ENCODE measurements at regions not wholly inside any gene's neighbourhood (a gene's known extent, or its start where the extent isn't known, plus 50 kb on each side); places are given as distances from the start of the nearest gene placed in this dataset.

DNA sequence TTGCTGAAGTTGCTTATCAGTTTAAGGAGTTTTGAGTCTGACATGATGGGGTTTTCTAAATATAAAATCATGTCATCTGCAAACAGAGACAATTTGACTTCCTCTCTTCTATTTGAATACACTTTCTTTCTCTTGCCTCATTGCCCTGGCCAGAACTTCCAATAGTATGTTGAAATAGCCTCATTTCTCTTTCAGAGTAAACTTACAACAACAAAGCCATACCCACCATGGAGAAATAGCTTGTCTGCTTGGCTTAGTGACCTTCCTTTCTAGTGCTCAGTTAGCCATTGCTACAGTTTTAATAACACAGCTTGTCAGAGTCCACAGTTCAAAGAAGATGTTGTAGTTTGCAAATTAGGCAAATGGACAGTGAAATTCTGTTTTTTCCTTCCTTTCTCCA lies 228.0 kb downstream of the ETAA1 start:
- DNase-seq: no peak

DNA sequence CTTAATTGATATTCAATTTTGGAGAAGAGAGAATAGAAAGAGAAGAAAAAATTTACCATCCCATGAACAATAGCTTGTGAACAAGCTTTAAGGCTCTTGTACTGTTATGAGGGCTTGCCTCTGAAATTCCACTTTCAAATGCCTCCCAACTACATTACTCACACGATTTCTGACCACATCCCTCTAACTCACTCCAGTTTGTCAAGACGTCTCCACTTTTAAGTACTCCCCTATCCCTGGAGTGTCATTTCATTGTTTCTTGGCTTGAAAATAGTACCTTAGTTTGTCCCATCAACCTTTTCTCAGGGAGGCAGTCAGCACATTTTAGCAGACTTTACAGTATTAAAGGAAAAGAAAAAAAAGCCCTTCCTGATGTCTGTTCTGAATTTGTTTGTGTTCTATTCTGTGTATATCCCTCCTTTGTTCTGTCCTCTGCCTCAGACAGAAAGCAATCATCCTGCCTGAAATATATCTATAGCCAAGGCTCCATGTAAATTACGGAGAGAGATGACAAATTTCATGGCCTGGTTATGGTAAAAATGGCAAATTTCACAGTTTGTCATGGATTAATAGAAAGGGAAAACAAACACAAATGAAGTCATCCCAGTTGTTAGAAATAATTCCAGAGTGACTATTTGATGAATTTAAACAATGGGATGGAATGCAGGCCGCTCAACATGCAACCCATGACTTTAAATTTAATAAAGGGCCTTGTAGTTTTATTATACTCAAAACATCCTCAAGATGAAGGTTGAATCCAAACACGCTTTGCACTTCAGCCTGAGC lies 228.8 kb downstream of the ETAA1 start:
- DNase-seq: no peak

DNA sequence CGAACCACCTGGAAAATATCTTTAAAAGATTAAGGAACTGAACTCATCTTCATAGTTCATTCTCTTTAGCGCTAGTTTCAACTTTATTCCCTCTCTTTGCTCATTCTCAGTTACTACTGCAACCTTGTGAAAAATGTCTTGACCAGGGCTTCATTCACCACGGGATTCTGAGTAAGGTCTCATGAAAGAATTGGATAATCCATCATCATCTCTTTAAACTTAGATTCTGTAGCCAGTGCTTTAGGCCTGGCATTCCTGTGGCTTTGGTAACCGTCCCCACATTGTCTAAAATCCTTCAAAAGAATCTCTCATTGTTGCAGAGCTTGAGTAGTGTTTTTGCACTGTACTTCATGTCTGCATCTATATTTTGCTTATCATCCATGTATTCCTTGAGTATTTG lies 229.5 kb downstream of the ETAA1 start:
- DNase-seq: no peak

DNA sequence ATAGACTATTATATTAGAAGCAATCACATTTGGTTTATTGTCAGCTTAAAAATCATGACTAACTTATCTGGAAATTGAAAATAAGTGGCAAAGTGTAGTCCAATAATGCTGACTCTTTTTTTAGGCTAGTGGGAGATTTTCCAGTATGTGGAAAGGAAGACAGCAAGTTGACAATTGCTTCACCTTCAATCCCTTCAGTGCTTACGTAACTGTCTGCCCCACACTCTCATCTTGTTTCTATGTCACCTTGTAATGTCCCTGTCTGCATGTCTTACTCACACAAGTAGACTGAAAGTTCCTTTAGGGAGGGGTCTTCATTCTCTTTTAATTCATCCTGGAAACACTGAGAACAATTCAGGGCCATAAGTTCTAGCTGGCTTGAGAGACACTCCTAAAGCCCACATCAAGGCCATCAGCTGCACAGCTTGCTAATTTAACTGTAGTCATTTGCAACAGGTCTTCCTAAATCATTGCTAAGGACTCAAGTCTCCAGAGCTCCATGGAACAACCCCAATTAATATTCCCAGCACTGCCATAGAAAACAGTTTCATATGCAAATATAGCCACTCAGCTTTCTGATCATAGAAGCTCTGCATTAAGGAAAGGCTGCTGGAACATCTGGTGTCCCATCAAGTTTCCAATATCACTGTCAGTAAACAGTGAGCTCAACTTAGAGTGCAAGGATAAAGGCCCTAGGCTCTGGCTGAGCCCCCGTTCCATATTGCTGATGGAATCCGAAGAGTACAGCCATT lies 230.5 kb downstream of the ETAA1 start:
- no peak for DNase-seq

DNA sequence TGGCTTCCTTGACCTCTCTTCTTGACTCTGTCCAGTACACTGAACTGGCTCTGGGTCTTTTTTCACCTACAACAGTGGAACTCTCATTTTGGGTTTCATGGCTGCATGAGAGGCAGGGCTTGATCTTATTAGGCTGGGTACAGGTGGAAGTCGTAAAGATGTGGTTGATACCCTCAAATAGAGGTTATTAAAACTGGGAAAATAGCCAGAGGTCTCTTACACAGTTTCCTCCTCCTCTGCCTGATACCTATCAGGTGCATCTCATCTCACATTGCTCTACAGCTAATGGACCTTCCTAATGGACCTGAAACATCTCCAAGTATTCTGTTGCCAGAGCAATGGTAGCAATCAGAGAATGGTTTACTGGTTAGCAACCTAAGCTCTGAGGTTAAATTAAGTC lies 231.8 kb downstream of the ETAA1 start:
- DNase-seq: no peak

DNA sequence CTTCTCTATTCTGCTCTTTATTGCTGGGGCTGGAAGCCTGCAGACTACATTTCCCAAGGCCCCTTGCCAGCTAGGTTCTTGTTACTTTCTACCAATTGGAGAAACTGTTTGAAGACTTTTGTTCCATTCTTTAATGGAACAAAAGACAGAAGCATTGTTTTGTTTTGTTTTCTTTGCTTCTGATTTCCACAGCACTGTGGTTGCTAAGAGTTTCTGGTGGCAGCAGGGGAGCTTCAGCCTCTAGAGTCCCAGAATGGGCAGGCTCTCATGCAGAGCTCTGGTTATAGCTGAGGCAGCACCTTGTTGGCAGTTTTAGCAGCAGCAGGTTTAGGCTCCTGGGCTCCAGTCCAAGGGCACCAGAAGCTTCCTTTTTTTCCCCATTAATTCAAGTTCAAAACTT lies 234.3 kb downstream of the ETAA1 start:
- DNase-seq: no peak

DNA sequence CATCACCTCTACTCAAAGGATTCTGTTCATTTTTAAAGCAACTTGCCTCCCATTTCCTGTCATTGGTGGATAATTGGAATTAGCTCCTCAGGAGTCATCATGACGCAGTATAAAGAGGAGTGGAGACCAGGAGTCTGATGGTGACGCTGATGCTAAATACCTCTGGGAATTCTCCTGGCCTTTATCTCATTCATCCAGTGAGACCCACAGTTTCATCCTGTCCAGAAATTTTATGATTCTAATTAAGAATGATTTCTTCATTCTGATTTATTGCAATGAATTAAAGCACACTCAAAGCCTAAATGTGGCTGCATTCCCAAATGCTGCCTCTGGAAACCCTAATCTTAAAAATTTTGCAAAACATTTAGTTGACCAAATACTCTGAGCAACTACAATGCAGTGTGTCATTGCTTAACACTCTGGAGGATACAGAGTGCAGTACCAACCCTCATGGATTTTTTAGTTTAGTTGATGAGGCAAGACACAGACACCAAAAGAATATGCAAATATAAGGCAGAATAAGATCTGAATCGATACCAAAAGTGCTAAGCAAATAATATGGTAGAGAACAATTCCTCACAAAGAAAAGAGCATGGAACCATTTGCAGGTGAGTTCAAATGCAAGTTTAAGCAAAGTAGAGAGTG lies 236.2 kb downstream of the ETAA1 start:
- DNase-seq: no peak

DNA sequence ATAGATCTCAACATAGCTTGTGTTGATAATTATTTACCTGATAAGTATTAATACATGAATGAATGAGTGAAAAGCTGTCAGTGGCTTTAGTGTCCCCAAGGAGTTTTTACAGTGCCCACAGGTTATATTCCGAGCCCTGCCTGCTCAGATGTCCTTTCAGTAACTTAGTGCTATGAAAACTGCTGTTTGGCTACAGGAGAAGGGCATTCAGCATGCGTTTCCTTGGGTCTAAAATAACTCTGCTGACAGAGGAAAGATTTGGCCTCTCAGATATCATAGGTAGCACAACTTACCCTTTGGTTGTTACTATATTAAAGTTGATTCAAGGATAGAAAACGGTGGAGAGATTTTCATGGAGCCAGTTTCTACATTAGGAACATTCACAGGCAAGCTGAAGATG lies 241.0 kb downstream of the ETAA1 start:
- DNase-seq: no peak

DNA sequence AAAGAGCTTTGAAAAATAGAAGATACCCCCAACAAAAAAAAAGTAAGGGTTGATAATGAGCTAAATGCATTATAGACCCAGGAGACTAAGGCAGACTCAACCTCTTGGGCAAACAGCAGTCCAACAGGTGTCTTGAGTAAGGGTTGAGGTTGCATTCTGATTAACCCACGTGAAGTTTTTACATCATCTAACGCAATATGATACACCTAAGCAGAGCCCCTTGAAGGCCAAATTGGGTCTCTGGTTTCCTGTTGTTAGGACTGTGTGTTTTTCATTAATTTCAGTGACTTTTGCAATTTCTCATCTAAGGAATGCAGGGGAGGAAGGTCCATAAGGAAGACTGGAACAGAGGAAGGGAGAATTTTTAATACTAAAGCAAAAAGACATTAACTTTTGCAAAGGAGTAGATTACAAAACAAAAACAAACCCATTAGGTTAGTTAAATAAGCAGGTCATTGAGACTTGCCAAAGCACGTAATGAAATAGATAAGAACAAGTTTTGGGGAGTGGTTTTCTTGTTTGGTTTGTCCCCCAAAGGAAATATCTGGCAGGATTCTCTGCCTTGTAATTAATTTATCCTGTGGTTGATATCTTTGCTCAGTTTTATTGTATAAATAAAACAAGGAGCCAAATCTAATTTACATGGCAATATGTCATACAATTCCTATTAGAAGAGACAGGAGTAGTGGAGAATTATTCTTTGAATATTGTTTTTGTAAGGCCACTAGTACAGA lies 244.3 kb downstream of the ETAA1 start:
- DNase-seq: no peak

DNA sequence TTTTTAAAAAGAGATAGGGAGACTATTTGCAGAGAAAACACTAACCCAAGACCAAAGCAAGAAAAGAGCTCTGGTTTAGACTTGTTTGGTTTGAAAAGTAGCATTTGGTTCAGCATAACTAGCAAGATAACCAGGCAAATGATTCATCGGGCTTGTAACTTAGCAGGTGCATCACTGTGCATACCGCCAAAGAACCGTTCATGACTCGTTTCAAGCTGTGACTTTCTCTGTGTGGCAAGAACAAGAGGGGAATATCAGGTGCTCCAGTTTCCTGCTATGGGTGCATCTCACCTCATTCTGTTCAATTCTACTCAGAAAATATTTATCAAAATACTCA lies 244.9 kb downstream of the ETAA1 start:
- DNase-seq: no peak

DNA sequence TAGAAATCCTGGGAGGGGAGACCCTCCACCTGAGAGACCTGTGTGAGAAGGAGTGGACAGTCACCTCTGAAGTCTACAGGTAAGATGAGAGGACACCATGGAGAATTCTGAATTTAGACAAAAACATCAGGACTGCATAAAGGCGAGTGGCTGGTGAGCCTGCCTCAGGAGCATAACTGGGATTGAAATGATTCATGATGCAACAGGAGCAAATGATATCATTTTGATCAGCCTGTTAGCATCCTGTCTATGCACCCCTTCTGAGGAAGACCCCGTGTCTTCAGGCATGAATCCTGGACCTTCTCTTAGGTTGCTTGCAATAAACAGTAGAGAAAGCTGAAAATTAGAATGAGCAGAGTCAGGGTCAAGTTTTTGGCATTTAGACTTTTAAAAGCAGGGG lies 245.8 kb downstream of the ETAA1 start:
- no peak for DNase-seq

DNA sequence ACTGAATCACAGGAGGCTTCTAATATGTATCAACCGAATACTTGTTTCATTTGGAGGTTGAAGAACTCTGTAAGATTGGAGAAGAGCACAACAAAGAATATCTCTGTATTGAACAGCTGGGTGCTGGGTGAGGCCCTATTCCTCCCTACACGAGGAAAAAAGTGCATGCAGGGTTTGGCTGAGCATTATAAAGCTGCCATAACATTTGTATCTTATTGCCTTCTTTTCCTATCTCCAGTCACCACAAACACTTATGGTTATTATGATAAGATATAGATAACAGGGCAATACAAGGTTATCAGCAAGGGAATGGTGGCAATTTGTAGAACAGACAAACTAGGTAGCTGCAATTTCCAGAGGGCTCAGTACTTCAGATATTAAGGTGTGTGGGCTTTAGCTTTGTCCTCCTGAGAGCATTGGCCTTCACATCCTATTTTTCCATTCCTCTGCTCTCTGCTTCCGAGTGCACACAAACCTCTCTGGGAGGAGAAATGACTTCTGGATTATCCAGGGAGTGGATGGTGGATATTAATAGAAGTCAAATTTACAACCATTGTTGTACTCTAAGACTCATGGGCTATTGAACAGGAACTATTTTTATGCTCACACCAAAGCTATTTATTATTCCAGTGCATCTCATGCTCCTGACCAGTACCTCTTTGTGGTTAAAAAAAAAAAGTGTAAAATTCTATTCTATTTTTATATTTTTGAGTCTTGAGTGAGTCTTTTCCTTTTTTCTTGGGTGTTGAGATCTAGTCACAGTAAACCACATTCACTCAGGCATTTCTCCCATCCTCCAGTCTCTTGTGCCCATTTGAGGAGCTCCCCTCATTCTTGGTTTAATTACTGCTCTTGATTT lies 248.4 kb downstream of the ETAA1 start:
- no peak for DNase-seq

DNA sequence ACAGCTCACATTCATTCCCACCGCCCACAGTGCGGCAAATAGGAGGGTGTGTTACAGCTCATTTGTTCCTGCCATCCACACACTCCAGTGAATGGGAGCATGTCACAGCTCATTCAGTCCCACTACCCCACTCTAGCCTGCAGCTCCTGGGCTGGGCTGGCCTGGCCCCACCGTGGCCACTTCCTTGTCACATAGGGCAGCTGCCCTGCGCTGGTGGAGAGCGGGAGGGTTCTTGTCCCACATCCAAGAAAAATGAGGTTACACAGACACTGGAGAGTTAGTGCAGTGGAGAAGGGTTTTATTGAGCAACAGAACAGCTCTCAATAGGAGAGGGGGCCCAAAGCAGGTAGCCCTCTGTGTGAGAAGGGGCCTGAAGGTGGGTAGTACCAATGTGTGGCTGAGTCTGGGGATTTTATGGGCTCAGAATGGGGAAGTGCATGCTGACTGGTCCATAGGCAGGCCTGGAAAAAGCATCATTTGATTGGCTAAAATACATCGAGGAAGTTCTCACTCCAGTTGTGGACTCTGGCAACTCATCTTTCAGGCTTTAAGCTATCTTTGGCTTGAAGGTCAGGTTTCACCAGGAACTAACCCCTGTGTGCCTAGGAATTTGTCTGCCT lies 249.7 kb downstream of the ETAA1 start:
- DNase-seq: no peak

DNA sequence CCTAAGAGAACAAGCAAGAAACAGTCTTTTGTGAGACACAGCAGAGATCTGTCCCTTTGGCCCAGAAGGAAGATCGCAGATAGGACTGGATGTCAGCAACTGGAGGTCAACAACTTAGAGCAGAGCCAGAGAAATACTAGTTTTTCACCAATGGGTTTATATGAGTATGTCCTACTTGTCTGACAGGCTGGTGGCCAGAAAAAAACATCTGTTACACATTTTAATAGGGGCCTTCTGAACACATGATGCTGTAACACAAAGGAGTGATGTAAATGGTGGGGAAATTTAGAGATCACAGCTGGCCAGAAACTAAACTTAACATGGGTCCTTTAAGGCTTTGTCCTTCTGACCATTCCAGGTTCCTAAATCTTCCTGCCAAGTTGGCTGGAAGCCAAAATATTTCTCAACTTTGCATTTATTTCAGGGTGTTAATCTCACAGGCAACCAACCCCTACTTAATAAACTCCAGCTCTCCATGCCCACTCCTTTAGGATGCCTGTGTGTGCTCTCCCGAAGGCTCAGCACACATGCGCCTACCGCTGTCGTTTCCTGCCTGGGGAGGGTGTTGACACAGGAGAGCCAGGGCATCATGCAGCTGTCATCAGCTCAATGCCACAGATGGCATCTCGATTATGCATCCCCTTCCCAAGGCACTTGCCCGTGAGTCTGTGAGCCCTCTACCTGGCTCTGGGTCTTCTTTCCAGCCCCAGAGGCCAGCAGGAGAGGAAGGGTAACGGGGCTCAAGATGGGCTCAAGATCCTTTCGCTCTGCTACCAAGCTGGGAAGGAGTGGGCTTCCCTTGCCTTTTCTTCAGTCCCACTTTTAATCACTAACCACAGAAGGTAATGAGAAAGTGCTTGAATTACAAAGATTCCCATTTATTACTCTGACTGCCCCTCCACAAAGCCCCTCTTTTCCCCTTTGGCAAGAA lies 252.5 kb downstream of the ETAA1 start:
- no peak for DNase-seq

DNA sequence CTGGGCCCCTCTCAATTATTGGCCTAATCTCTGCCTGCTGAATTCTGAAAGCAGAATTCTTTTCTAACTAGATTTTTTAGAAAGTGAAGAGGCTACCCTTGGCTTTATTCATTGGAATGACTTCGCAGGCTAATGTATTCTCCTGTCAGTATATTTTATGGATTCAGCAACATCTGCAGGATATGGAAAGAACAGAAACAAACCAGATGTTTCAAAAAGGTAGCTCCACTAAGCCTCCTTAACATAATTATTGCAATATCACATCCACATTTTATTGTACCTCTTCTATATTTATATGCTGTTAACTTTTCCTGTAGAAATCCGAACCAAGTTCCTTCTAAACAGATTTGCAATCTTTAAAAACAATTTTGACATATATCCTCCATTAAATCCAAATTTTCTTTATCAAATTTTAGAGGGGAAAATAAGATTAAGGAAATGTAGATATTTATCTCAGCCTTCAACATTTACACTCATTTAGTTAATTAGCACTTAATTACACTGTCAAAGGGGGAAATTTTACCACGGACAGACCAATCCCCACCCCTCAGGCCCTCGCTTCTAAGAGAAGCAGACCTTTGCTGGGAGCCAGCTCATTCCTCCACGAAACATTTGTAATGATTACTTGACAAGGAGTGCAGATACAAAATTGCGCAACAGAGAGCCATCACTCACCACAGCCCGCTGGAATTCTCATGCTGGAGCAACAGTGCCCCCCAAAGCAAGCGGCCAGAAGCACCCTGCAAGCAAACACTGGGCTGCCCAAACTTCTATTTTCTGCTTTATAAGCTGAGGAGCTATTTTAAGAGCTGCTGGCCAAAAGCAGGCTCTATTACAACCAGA lies 253.4 kb downstream of the ETAA1 start:
- no peak for DNase-seq

DNA sequence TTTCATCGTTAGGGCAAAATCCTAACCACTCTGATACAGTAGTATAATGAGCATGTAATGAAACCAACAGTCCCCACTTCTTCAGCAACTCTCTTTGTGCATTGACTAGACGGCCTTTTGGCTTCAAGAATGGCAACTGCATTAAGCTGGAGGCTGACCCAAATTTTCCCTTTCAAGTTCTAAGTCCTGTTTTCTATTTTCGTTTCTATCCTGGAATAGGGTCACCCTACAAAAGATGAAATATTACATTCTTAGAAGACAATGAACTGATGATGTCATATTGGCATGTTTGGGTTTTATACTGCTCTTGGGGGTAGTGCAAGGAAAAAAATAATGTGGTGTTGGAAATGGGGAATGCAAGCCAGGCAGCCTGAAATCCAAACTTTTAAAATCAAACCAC lies 254.4 kb downstream of the ETAA1 start:
- DNase-seq: no peak

DNA sequence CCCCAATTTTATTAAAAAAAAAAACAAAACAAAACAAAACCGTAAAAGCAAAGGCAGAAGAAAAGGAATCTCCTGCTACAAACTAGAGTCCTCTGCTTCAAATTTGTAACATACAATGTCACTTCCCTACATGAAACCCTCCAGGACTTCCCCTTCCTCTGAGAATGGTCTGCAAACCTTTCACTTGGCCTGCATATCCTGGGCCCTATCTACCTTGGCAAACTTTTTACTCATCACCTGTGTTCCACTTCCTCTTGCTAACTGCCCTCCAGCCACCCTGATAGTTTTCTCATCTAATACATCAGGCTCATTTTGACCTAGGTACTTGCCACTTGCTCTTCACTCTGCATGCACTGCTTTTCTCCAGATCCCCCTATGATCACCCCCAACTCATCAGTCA lies 255.5 kb downstream of the ETAA1 start:
- DNase-seq: no peak

DNA sequence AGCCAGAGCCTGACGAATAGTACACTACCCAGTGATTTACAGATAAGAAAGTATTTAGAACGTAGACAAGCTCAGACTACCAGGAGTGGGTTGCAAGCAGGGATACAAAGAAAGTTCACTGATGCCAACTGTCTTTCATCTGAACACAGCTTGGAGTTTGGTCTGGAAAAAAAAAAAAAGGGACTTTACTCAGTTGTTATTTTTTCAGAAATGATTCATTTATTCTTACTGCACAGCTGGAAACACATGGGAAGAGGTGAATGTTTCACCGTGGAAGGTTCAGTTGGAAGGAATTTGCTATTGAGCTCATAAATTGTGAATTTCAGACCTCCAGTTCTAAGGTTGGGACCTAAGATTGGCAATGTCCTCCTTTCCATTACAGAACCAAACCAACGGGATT lies 259.7 kb downstream of the ETAA1 start:
- DNase-seq: no peak

DNA sequence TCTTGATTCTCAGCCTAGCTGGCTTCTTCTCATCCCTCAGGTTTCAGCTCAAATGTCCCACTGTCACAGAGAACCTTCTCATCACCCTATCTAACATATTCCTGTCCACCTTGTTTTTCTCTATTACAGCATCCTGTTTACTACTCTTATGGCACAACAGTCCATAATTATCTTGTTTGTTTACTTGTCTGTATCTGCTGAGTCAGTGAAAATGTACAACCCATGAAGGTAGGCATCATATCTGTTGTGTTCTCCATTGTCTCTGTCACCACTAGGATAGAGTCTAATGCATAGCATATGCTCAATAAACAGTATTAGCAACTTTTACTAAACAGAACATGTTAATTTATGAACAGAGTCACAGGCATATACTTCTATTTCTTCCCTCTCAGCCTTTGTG lies 261.7 kb downstream of the ETAA1 start:
- DNase-seq: no peak

DNA sequence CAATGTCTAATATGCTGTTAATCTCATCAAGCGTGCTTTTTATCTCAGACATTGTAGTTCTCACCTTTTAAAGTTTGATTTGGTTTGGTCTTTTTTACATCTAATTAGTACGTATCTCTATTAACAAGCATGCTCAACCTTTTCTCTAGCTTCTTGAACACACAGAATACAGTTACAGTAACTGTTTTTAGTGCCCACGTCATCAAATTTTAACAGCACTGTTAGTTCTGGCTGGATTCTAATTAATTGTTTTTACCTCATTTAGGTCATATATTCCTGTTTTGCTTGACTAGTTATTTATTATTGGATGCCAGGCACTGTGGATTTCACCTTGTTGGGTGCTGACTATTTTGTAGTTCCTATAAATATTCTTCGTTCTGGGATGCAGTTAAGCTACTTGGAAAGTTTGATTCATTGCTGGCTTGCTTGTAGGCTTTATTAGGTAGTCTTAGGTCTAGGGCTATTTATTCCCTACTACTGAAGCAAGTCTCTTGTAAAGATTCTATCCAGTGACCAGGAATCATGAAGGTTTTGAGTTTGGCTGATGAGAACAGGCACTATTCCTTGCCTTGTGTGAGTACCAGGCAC lies 263.0 kb downstream of the ETAA1 start:
- no peak for DNase-seq
